ENCODE measurements at regions not wholly inside any gene's neighbourhood (a gene's known extent, or its start where the extent isn't known, plus 50 kb on each side); places are given as distances from the start of the nearest gene placed in this dataset.

- no peak overlapping the region for H3K4me3 ChIP-seq (ENCODE audit: low read length)
- H3K27ac ChIP-seq (ENCODE audit: low read length): no peak overlapping the region
- H3K4me2 ChIP-seq (ENCODE audit: low read length): no peak overlapping the region
- H4K20me1 ChIP-seq (ENCODE audit: insufficient read depth, low read length): no peaks in the 10 kb centered on the region
- H2AFZ ChIP-seq (ENCODE audit: low read depth, low read length): no peak overlapping the region
- no peaks in the 10 kb centered on the region for H3K79me2 ChIP-seq (ENCODE audit: low read length)
- H3K4me1 ChIP-seq (ENCODE audit: low read length): no peaks in the 10 kb centered on the region
- no peaks in the 10 kb centered on the region for H3K9me3 ChIP-seq (ENCODE audit: insufficient read depth, low read length)
- no peaks in the 10 kb centered on the region for H3K27me3 ChIP-seq (ENCODE audit: low read depth, low read length)
- no peak for TF ChIP-seq EZH2phosphoT487 (IDR thresholded peaks at IDR 0.05; ENCODE audit: low read depth)
- H3K9ac ChIP-seq (ENCODE audit: low read length): no peak overlapping the region
- no peaks in the 10 kb centered on the region for H3K36me3 ChIP-seq (replicated peaks; ENCODE audit: low read depth, low read length)
Observed at GRCh38 chr18:65414501-65414900, 336.3 kb upstream of the CDH7 start.

GRCh38 chr18:65411061-65411460 is 339.8 kb upstream of the CDH7 start:
- H3K4me2 ChIP-seq (ENCODE audit: low read length): no peak overlapping the region
- H3K79me2 ChIP-seq (ENCODE audit: low read length): no peaks in the 10 kb centered on the region
- H3K27me3 ChIP-seq (ENCODE audit: low read depth, low read length): no peaks in the 10 kb centered on the region
- no peaks in the 10 kb centered on the region for H3K36me3 ChIP-seq (replicated peaks; ENCODE audit: low read depth, low read length)
- no peaks in the 10 kb centered on the region for H4K20me1 ChIP-seq (ENCODE audit: insufficient read depth, low read length)
- no peak overlapping the region for H2AFZ ChIP-seq (ENCODE audit: low read depth, low read length)
- no peak for TF ChIP-seq EZH2phosphoT487 (IDR thresholded peaks at IDR 0.05; ENCODE audit: low read depth)
- TF ChIP-seq CTCF (IDR thresholded peaks at IDR 0.05; ENCODE audit: low read depth, low read length): no peak
- H3K4me1 ChIP-seq (ENCODE audit: low read length): no peaks in the 10 kb centered on the region
- no peak overlapping the region for H3K27ac ChIP-seq (ENCODE audit: low read length)
- H3K4me3 ChIP-seq (ENCODE audit: low read length): no peak overlapping the region
- no peak overlapping the region for H3K9ac ChIP-seq (ENCODE audit: low read length)
- no peaks in the 10 kb centered on the region for H3K9me3 ChIP-seq (ENCODE audit: insufficient read depth, low read length)

GRCh38 chr18:65409261-65409660 is 341.6 kb upstream of the CDH7 start:
- H4K20me1 ChIP-seq (ENCODE audit: insufficient read depth, low read length): no peaks in the 10 kb centered on the region
- no peak overlapping the region for H3K4me3 ChIP-seq (ENCODE audit: low read length)
- no peak overlapping the region for H3K9ac ChIP-seq (ENCODE audit: low read length)
- H3K9me3 ChIP-seq (ENCODE audit: insufficient read depth, low read length): no peaks in the 10 kb centered on the region
- no peaks in the 10 kb centered on the region for H3K27me3 ChIP-seq (ENCODE audit: low read depth, low read length)
- no peaks in the 10 kb centered on the region for H3K79me2 ChIP-seq (ENCODE audit: low read length)
- no peak overlapping the region for H2AFZ ChIP-seq (ENCODE audit: low read depth, low read length)
- H3K4me2 ChIP-seq (ENCODE audit: low read length): no peak overlapping the region
- no peaks in the 10 kb centered on the region for H3K36me3 ChIP-seq (replicated peaks; ENCODE audit: low read depth, low read length)
- H3K27ac ChIP-seq (ENCODE audit: low read length): no peak overlapping the region
- no peaks in the 10 kb centered on the region for H3K4me1 ChIP-seq (ENCODE audit: low read length)
- TF ChIP-seq EZH2phosphoT487 (IDR thresholded peaks at IDR 0.05; ENCODE audit: low read depth): no peak
- no peak for TF ChIP-seq CTCF (IDR thresholded peaks at IDR 0.05; ENCODE audit: low read depth, low read length)

- Histone ChIP-seq H4K20me1 (ENCODE audit: insufficient read depth, low read length) (no peaks in the 10 kb centered on the region), H3K9ac (ENCODE audit: low read length) (no peak overlapping the region), H3K4me3 (ENCODE audit: low read length) (no peak overlapping the region), H3K27me3 (ENCODE audit: low read depth, low read length) (no peaks in the 10 kb centered on the region), H2AFZ (ENCODE audit: low read depth, low read length) (no peak overlapping the region), H3K4me2 (ENCODE audit: low read length) (no peak overlapping the region), H3K36me3 (replicated peaks; ENCODE audit: low read depth, low read length) (no peaks in the 10 kb centered on the region), H3K27ac (ENCODE audit: low read length) (no peak overlapping the region), H3K4me1 (ENCODE audit: low read length) (no peaks in the 10 kb centered on the region), H3K79me2 (ENCODE audit: low read length) (no peaks in the 10 kb centered on the region), H3K9me3 (ENCODE audit: insufficient read depth, low read length) (no peaks in the 10 kb centered on the region)
- TF ChIP-seq EZH2phosphoT487 (IDR thresholded peaks at IDR 0.05; ENCODE audit: low read depth): no peak
- no peak for TF ChIP-seq CTCF (IDR thresholded peaks at IDR 0.05; ENCODE audit: low read depth, low read length)
Observed at GRCh38 chr18:65403534-65403933, 347.3 kb upstream of the CDH7 start.

GRCh38 chr18:65399091-65399490 is 351.7 kb upstream of the CDH7 start:
- Histone ChIP-seq H4K20me1 (ENCODE audit: insufficient read depth, low read length) (no peaks in the 10 kb centered on the region), H3K4me1 (ENCODE audit: low read length) (no peaks in the 10 kb centered on the region), H3K36me3 (replicated peaks; ENCODE audit: low read depth, low read length) (no peaks in the 10 kb centered on the region), H3K79me2 (ENCODE audit: low read length) (no peaks in the 10 kb centered on the region), H3K27me3 (ENCODE audit: low read depth, low read length) (no peaks in the 10 kb centered on the region), H3K27ac (ENCODE audit: low read length) (no peak overlapping the region), H3K9ac (ENCODE audit: low read length) (no peak overlapping the region), H3K4me3 (ENCODE audit: low read length) (no peak overlapping the region), H2AFZ (ENCODE audit: low read depth, low read length) (no peak overlapping the region), H3K4me2 (ENCODE audit: low read length) (no peak overlapping the region), H3K9me3 (ENCODE audit: insufficient read depth, low read length) (no peaks in the 10 kb centered on the region)
- TF ChIP-seq CTCF (IDR thresholded peaks at IDR 0.05; ENCODE audit: low read depth, low read length) (no peak), EZH2phosphoT487 (IDR thresholded peaks at IDR 0.05; ENCODE audit: low read depth) (no peak)

Data from OCI-LY3 (cell line).